ENCODE measurements at regions not wholly inside any gene's neighbourhood (a gene's known extent, or its start where the extent isn't known, plus 50 kb on each side); places are given as distances from the start of the nearest gene placed in this dataset.
"Not testable (repeated sequence)": the region's sequence is repeated elsewhere in the genome, so short reads cannot be mapped to it uniquely, and the experiment has no call there.

GRCh38 chr15:84153655-84154140 lies 81.9 kb upstream of the GOLGA6L4 start:
- not testable (repeated sequence) for DNase-seq

- not testable (repeated sequence) for DNase-seq
Measured at GRCh38 chr15:84154314-84154713, 81.3 kb upstream of the GOLGA6L4 start.

- DNase-seq, result not testable (repeated sequence)
Measured at GRCh38 chr15:84154787-84155186, 80.8 kb upstream of the GOLGA6L4 start.

DNA sequence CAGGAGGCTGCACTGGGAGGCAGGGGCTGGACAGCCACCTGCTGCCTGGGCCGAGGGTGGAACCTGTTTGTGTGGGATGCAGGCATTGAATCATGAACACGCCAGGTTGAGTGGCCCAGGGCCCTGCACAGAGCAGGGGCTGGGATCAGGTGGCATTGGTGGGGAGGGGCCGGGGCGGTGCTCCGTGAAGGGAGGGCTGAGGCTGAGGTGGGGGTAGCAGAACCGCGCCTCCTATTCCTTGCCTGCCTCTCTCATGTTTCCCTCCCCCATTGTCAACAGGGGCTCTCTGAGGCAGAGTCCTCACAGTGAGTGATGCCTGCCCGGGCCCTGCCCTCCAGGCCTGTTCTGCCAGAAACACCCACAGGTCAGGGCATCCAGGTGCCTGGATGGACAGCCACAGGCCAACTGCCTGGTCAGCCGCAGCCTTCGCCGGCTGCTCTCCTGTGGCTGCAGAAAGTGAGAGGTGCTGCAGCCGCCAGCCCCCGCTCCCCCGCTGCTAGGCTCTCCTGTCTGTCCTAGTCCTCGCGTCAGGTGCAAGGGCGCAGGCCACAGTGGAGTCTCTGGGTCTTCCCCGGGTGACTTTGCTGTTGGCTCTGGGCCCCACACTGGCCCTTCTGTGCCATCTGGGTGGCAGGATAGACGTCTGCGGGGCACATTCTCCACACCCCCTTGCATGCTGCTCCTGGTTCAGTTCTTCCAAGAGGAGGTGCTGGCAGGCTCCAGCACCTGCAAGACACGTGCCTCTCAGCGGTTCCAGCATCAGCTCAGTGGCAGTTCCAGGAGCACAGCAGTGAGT lies 79.6 kb upstream of the GOLGA6L4 start:
- not testable (repeated sequence) for DNase-seq

- DNase-seq, result not testable (repeated sequence)
Measured at GRCh38 chr15:84156588-84156840, 79.1 kb upstream of the GOLGA6L4 start.

DNA sequence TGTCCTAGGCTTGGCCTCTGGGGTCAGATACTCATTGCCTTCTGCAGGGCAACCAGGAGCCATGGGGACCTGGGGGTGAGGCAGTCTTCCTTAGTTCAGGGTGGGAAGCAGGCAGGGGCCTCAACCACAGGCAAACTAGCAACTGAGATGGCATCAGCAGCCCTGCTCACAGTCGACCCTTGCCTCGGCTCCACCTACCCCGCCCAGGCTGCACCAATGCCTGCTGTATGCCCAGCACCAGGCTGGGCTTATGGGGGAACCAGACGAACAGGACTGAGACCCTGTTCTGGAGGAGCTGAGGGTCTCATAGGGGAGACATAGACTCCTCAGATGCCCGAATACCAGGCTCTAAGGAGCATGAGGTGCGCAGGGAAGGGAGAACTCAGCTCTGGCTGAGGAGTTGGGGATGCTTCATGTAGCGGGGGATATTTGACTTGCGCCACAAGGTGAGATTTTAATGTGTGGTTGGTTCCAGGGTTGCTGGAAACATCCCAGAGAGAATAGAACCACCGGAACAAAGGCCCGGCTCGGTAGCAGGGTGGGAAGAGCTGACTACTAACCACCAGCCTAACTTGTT lies 78.4 kb upstream of the GOLGA6L4 start:
- DNase-seq, result not testable (repeated sequence)

- not testable (repeated sequence) for DNase-seq
Measured at GRCh38 chr15:84157857-84158256, 77.7 kb upstream of the GOLGA6L4 start.

- not testable (repeated sequence) for DNase-seq
Measured at GRCh38 chr15:84159346-84160269, 76.0 kb upstream of the GOLGA6L4 start.

GRCh38 chr15:84164423-84165292 lies 70.9 kb upstream of the GOLGA6L4 start:
- not testable (repeated sequence) for DNase-seq

GRCh38 chr15:84170029-84170428 lies 65.5 kb upstream of the GOLGA6L4 start:
- not testable (repeated sequence) for DNase-seq

DNA sequence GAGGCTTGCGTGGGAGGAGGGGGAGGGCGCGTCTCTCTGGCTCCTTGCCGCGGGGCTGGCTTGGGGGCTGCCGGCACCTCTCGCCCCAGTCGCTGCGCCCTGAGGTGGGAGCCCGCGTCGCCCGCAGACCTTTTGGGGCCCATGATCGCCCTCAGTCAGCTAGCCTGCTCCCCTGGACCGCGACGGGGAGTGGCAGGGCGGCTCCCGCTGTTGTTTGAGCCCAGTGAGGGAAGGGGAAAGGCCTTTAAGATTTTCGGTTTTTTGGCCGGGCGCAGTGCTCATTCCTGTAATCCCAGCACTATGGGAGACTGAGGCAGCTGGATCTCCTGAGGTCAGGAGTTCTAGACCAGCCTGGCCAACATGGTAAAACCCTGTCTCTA lies 62.4 kb upstream of the GOLGA6L4 start:
- not testable (repeated sequence) for DNase-seq

Measured in right hindlimb (tissue), 1 donor.